ENCODE measurements at regions not wholly inside any gene's neighbourhood (a gene's known extent, or its start where the extent isn't known, plus 50 kb on each side); places are given as distances from the start of the nearest gene placed in this dataset.

DNA sequence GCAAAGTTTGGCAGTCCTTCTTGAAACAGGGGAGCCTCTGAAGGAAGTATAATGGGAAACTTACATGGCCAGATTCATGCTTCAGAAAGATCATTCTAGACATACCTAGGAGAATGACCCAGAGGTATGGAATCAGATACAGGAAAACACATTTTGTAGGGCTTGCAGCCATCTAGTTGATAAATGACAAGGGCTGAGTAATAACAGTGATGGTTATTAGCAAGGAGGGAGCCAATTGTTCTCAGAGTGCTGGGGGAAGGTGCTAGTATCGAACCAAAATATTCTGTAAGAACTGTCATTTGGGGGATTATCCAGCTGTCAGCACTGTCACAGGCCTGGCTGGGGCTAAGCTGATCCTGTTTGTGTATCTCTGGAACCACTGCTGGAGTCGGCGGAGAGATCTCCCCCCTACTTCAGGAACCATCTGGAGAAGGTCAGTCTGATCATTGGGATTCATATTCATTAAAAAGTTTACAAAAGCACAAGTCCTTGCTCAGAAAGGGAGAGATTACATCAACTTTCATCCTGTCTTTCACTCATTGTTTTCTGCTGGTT lies 113.8 kb upstream of the THSD7B start:
- no peak for TF ChIP-seq CTCF (IDR thresholded peaks at IDR 0.05)
- no peak for TF ChIP-seq POLR2A (IDR thresholded peaks at IDR 0.05)

All from right lobe of liver (tissue), 4 donors.